Suprapubic skin (tissue), 4 donors: ENCODE measurements at regions not wholly inside any gene's neighbourhood (a gene's known extent, or its start where the extent isn't known, plus 50 kb on each side); places are given as distances from the start of the nearest gene placed in this dataset.

ENCODE experiments used
- EP300 ChIP-seq: sonication (generic); formaldehyde crosslinking; IDR thresholded peaks from one replicate; pipeline ENCODE4 v1.6.1; 2017; ENCODE audit warnings: antibody characterized with exemption
- POLR2AphosphoS5 ChIP-seq, 3 donors: sonication (generic); formaldehyde crosslinking; IDR thresholded peaks; one replicate each; pipeline ENCODE4 v1.6.1; 2017; ENCODE audit warnings: antibody characterized with exemption in 3 of 3

DNA sequence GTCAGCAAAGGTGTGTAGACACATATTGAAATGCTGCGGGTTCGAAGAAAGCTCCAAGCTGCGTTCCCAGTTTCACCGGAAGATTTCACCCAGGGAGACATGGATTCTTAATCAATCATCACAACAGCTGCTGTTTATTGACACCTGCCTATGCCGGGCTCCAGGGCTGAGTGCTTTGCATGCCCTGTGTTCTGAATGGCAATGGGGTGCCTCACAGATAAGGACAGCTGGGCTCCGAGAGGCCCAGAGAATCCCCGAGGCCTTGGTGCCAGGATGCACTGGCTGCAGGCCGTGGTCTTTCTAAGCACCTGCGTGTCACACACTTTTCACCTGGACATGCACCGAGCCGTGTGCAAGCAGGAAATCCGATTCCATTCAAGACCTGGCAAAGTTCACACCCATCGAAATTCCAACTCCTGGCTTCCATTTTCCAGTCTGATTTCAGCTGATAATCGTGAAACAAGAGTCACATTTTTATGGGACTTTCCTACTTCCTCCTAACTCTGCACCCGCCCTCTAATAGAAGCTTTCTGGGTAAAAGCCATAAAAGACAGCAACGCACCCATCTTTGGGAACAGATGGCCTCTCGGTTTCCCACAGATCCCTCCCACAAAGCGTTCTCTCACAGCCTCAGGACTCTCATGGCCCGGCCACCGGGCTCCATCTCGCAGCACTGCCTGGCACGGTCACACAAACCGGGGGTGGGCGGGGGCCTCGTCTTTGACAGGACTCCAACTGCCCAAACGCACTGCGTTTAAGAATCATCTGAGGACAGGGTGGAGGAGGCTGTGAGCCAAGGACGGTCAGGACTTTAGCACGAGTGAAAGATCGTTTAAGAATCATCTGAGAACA is 245.6 kb upstream of the SALL3 start:
- TF ChIP-seq POLR2AphosphoS5 (IDR thresholded peaks at IDR 0.05): no peak
- TF ChIP-seq EP300: no peak
